Loucy (cell line): ENCODE measurements at regions not wholly inside any gene's neighbourhood (a gene's known extent, or its start where the extent isn't known, plus 50 kb on each side); places are given as distances from the start of the nearest gene placed in this dataset.

Source experiments
- H2AFZ ChIP-seq: fragments of 200-600 bp; sonication (generic); 2 replicates; pipeline ENCODE4 v1.6.0; 2016; ENCODE audit warnings: antibody characterized with exemption, mild to moderate bottlenecking, low read length, moderate library complexity
- H3F3A ChIP-seq: fragments of 200-600 bp; 2 replicates; pipeline ENCODE4 v1.6.0; 2016; ENCODE audit warnings: antibody characterized with exemption, low read depth, mild to moderate bottlenecking
- H3K27me3 ChIP-seq: fragments of 200-600 bp; sonication (generic); 2 replicates; pipeline ENCODE4 v1.6.1; 2014; ENCODE audit warnings: low read length, mild to moderate bottlenecking; ENCODE audit not compliant: insufficient read depth, poor library complexity, severe bottlenecking
- H3K36me3 ChIP-seq: fragments of 200-600 bp; sonication (generic); 2 replicates; pipeline ENCODE4 v1.6.1; 2016; ENCODE audit warnings: low read length; ENCODE audit not compliant: insufficient read depth
- H3K4me1 ChIP-seq: fragments of 200-600 bp; sonication (generic); 2 replicates; pipeline ENCODE4 v1.5.1; 2014; ENCODE audit warnings: low read length, mild to moderate bottlenecking; ENCODE audit not compliant: insufficient read depth, poor library complexity, severe bottlenecking
- H3K4me2 ChIP-seq: fragments of 200-600 bp; sonication (generic); 2 replicates; pipeline ENCODE4 v1.6.0; 2014; ENCODE audit warnings: antibody characterized with exemption, low read length, low read depth, mild to moderate bottlenecking; ENCODE audit not compliant: poor library complexity, severe bottlenecking
- H3K4me3 ChIP-seq: fragments of 200-600 bp; sonication (generic); 2 replicates; pipeline ENCODE4 v1.5.1; 2014; ENCODE audit warnings: low read length, mild to moderate bottlenecking, mixed read lengths; ENCODE audit not compliant: poor library complexity, severe bottlenecking
- H3K79me2 ChIP-seq: fragments of 200-600 bp; sonication (generic); 2 replicates; pipeline ENCODE4 v1.6.1; 2014; ENCODE audit warnings: low read length; ENCODE audit not compliant: insufficient read depth
- H3K9ac ChIP-seq: fragments of 200-600 bp; sonication (generic); 2 replicates; pipeline ENCODE4 v1.6.0; 2014; ENCODE audit warnings: mild to moderate bottlenecking, low read depth, low read length, moderate library complexity; ENCODE audit not compliant: poor library complexity, severe bottlenecking
- H3K9me2 ChIP-seq: fragments of 200-600 bp; sonication (generic); replicated peaks from 2 replicates; pipeline ENCODE4 v1.6.1; 2016; ENCODE audit warnings: low read depth, low read length, mixed read lengths
- H3K9me3 ChIP-seq: fragments of 200-600 bp; sonication (generic); 2 replicates; pipeline ENCODE4 v1.6.1; 2014; ENCODE audit warnings: mild to moderate bottlenecking, antibody characterized with exemption, low read length, low read depth; ENCODE audit not compliant: insufficient read depth
- H4K20me1 ChIP-seq: fragments of 200-600 bp; sonication (generic); 2 replicates; pipeline ENCODE4 v1.6.0; 2014; ENCODE audit warnings: antibody characterized with exemption, low read length, mild to moderate bottlenecking; ENCODE audit not compliant: insufficient read depth, poor library complexity, severe bottlenecking
- CTCF ChIP-seq: fragments of 200-600 bp; sonication (generic); conservative IDR thresholded peaks from 2 replicates; pipeline ENCODE4 v1.5.1; 2014; ENCODE audit warnings: mild to moderate bottlenecking, antibody characterized with exemption, low read length
- EZH2phosphoT487 ChIP-seq: fragments of 200-600 bp; IDR thresholded peaks from 2 replicates; pipeline ENCODE4 v1.6.1; 2018; ENCODE audit warnings: antibody characterized with exemption, mild to moderate bottlenecking, moderate library complexity, borderline replicate concordance

GRCh38 chr3:168990134-168990533 is 673.4 kb downstream of the MECOM start:
- TF ChIP-seq CTCF (no peak), EZH2phosphoT487 (no peak)
- Histone ChIP-seq H3K27me3 (no peaks in the 10 kb centered on the region), H3K9ac (no peak overlapping the region), H3K9me3 (no peaks in the 10 kb centered on the region), H3K4me1 (no peaks in the 10 kb centered on the region), H3K4me2 (no peak overlapping the region), H3F3A (peaks cover 3% of the 10 kb centered on the region; the same call in 1 of the 2 replicates), H3K9me2 (no peaks in the 10 kb centered on the region), H3K36me3 (no peaks in the 10 kb centered on the region), H3K4me3 (no peak overlapping the region), H3K79me2 (no peaks in the 10 kb centered on the region), H4K20me1 (no peaks in the 10 kb centered on the region), H2AFZ (no peak overlapping the region)

- H3K79me2 ChIP-seq: no peaks in the 10 kb centered on the region
- peaks cover 3% of the 10 kb centered on the region for H3K4me1 ChIP-seq
- peaks cover 3% of the 10 kb centered on the region; the same call in 1 of the 2 replicates for H3F3A ChIP-seq
- no peaks in the 10 kb centered on the region for H4K20me1 ChIP-seq
- no peak for TF ChIP-seq EZH2phosphoT487
- no peak for TF ChIP-seq CTCF
- H3K9ac ChIP-seq: no peak overlapping the region
- H3K4me3 ChIP-seq: no peak overlapping the region
- H3K4me2 ChIP-seq: no peak overlapping the region
- no peaks in the 10 kb centered on the region for H3K9me2 ChIP-seq
- no peaks in the 10 kb centered on the region for H3K27me3 ChIP-seq
- no peak overlapping the region for H2AFZ ChIP-seq
- H3K36me3 ChIP-seq: no peaks in the 10 kb centered on the region
- H3K9me3 ChIP-seq: no peaks in the 10 kb centered on the region
These were observed 674.1 kb downstream of the MECOM start for GRCh38 chr3:168989396-168989795.

- no peaks in the 10 kb centered on the region for H3K9me2 ChIP-seq
- peaks cover 3% of the 10 kb centered on the region for H3K4me1 ChIP-seq
- no peaks in the 10 kb centered on the region for H3K9me3 ChIP-seq
- H3K36me3 ChIP-seq: no peaks in the 10 kb centered on the region
- no peak overlapping the region for H2AFZ ChIP-seq
- no peaks in the 10 kb centered on the region for H3K27me3 ChIP-seq
- H3K9ac ChIP-seq: no peak overlapping the region
- no peaks in the 10 kb centered on the region for H4K20me1 ChIP-seq
- no peaks in the 10 kb centered on the region for H3K79me2 ChIP-seq
- H3K4me2 ChIP-seq: no peak overlapping the region
- no peak for TF ChIP-seq CTCF
- no peak for TF ChIP-seq EZH2phosphoT487
- H3F3A ChIP-seq: peaks cover 3% of the 10 kb centered on the region; the same call in 1 of the 2 replicates
- H3K4me3 ChIP-seq: no peak overlapping the region
These were observed 674.7 kb downstream of the MECOM start for GRCh38 chr3:168988853-168989252.
